ENCODE measurements at regions not wholly inside any gene's neighbourhood (a gene's known extent, or its start where the extent isn't known, plus 50 kb on each side); places are given as distances from the start of the nearest gene placed in this dataset.

GRCh38 chr12:75933101-75933500 lies 98.5 kb downstream of the PHLDA1 start:
- Histone ChIP-seq H3K27me3 (no peaks in the 10 kb centered on the region), H3K36me3 (replicated peaks in 1 of 2; ENCODE audit: insufficient read depth in 1 of 2, low read depth in 2 of 2) (no peaks in the 10 kb centered on the region), H3K27ac (no peak overlapping the region), H3K4me3 (no peak overlapping the region), H3K4me1 (peaks cover 21% of the 10 kb centered on the region), H3K9me3 (no peaks in the 10 kb centered on the region)
- intact Hi-C loops (cut with DNase I) = no loop called here
- ATAC-seq = no peak
- no peak for DNase-seq
- TF ChIP-seq POLR2A (IDR thresholded peaks at IDR 0.05) = no peak
- WGBS, 2 donors = 87 to 88% methylated on average over 4 of the region's 4 CpGs

- H3K4me3 ChIP-seq = no peak overlapping the region
- peaks cover 21% of the 10 kb centered on the region for H3K4me1 ChIP-seq
- DNase-seq (no peak), ATAC-seq (no peak)
- intact Hi-C loops (cut with DNase I) = no loop called here
- no peak for TF ChIP-seq CTCF (IDR thresholded peaks at IDR 0.05)
- TF ChIP-seq POLR2A (IDR thresholded peaks at IDR 0.05) = no peak
- no peaks in the 10 kb centered on the region for H3K27me3 ChIP-seq
- no peaks in the 10 kb centered on the region for H3K9me3 ChIP-seq
- 95 to 100% methylated on average over 1 of the region's 1 CpG for WGBS, 2 donors
- H3K36me3 ChIP-seq (replicated peaks in 1 of 2; ENCODE audit: insufficient read depth in 1 of 2, low read depth in 2 of 2) = no peaks in the 10 kb centered on the region
- H3K27ac ChIP-seq = no peak overlapping the region
These were observed 99.3 kb downstream of the PHLDA1 start for GRCh38 chr12:75932241-75932640.

GRCh38 chr12:75923964-75924666 lies 107.5 kb downstream of the PHLDA1 start:
- ATAC-seq = no peak
- Histone ChIP-seq H3K9me3 (no peaks in the 10 kb centered on the region), H3K4me1 (peaks cover 8% of the 10 kb centered on the region), H3K4me3 (no peak overlapping the region), H3K27ac (no peak overlapping the region), H3K27me3 (no peaks in the 10 kb centered on the region), H3K36me3 (replicated peaks in 1 of 2; ENCODE audit: insufficient read depth in 1 of 2, low read depth in 2 of 2) (no peaks in the 10 kb centered on the region)
- DNase-seq = no peak
- TF ChIP-seq CTCF (IDR thresholded peaks at IDR 0.05) = no peak
- no peak for TF ChIP-seq POLR2A (IDR thresholded peaks at IDR 0.05)
- intact Hi-C loops (cut with DNase I) = no loop called here
- 80 to 92% methylated on average over 3 of the region's 3 CpGs for WGBS, 2 donors

- H3K27ac ChIP-seq = no peak overlapping the region
- intact Hi-C loops (cut with DNase I) = no loop called here
- ATAC-seq = no peak
- DNase-seq = no peak
- no peaks in the 10 kb centered on the region for H3K9me3 ChIP-seq
- H3K36me3 ChIP-seq (replicated peaks in 1 of 2; ENCODE audit: insufficient read depth in 1 of 2, low read depth in 2 of 2) = no peaks in the 10 kb centered on the region
- no peaks in the 10 kb centered on the region for H3K27me3 ChIP-seq
- H3K4me1 ChIP-seq = peaks cover 8% of the 10 kb centered on the region
- no peak for TF ChIP-seq CTCF (IDR thresholded peaks at IDR 0.05)
- TF ChIP-seq POLR2A (IDR thresholded peaks at IDR 0.05) = no peak
- 88 to 93% methylated on average over 3 of the region's 3 CpGs for WGBS, 2 donors
- no peak overlapping the region for H3K4me3 ChIP-seq
These were observed 108.5 kb downstream of the PHLDA1 start for GRCh38 chr12:75922944-75923642.

- DNase-seq = peak in 1 of 4 donors; percentile 21
- intact Hi-C loops (cut with DNase I) = no loop called here
- H3K36me3 ChIP-seq (replicated peaks in 1 of 2; ENCODE audit: insufficient read depth in 1 of 2, low read depth in 2 of 2) = no peaks in the 10 kb centered on the region
- H3K4me1 ChIP-seq = peaks cover 8% of the 10 kb centered on the region
- H3K9me3 ChIP-seq = no peaks in the 10 kb centered on the region
- WGBS, 2 donors = 42 to 43% methylated on average over 9 of the region's 9 CpGs
- TF ChIP-seq POLR2A (IDR thresholded peaks at IDR 0.05) (no peak), CTCF (IDR thresholded peaks at IDR 0.05) (no peak)
- no peak overlapping the region for H3K27ac ChIP-seq
- H3K27me3 ChIP-seq = no peaks in the 10 kb centered on the region
- no peak overlapping the region for H3K4me3 ChIP-seq
- ATAC-seq = peak; percentile 42
These were observed 109.8 kb downstream of the PHLDA1 start for GRCh38 chr12:75921622-75922289.

Data from body of pancreas (tissue), 4 donors.